Smooth muscle cell (in vitro differentiated cells): ENCODE measurements at regions not wholly inside any gene's neighbourhood (a gene's known extent, or its start where the extent isn't known, plus 50 kb on each side); places are given as distances from the start of the nearest gene placed in this dataset.

ENCODE experiments used
- DNase-seq: peaks from one replicate; lab custom pipeline; 2025; ENCODE audit not compliant: unreplicated experiment; lab: John Stamatoyannopoulos, UW
- H2AFZ ChIP-seq: fragments of 200-600 bp; sonication (generic); 2 replicates; pipeline ENCODE4 v1.6.0; 2016; ENCODE audit warnings: antibody characterized with exemption, low read depth, mild to moderate bottlenecking
- H3F3A ChIP-seq: fragments of 200-600 bp; sonication (generic); 2 replicates; pipeline ENCODE4 v1.6.0; 2017; ENCODE audit warnings: antibody characterized with exemption, low read depth
- H3K27ac ChIP-seq: fragments of 200-600 bp; sonication (generic); 2 replicates; pipeline ENCODE4 v1.5.1; 2016; ENCODE audit warnings: low read depth, mild to moderate bottlenecking
- H3K27me3 ChIP-seq: fragments of 200-600 bp; sonication (generic); 2 replicates; pipeline ENCODE4 v1.6.1; 2016; ENCODE audit warnings: low read depth, mild to moderate bottlenecking
- H3K36me3 ChIP-seq: fragments of 200-600 bp; sonication (generic); 2 replicates; pipeline ENCODE4 v1.5.1; 2016; ENCODE audit warnings: low read depth
- H3K4me1 ChIP-seq: fragments of 200-600 bp; sonication (generic); 2 replicates; pipeline ENCODE4 v1.5.1; 2016; ENCODE audit warnings: low read depth
- H3K4me2 ChIP-seq: fragments of 200-600 bp; sonication (generic); 2 replicates; pipeline ENCODE4 v1.6.0; 2016; ENCODE audit warnings: mild to moderate bottlenecking
- H3K4me3 ChIP-seq: fragments of 200-600 bp; sonication (generic); 2 replicates; pipeline ENCODE4 v1.5.1; 2016; ENCODE audit warnings: mild to moderate bottlenecking
- H3K79me2 ChIP-seq: fragments of 200-600 bp; sonication (generic); 2 replicates; pipeline ENCODE4 v1.6.0; 2016; ENCODE audit warnings: low read depth, mild to moderate bottlenecking
- H3K9ac ChIP-seq: fragments of 200-600 bp; sonication (generic); 2 replicates; pipeline ENCODE4 v1.6.0; 2016; ENCODE audit warnings: low read depth
- H3K9me3 ChIP-seq: fragments of 200-600 bp; sonication (generic); replicated peaks from 2 replicates; pipeline ENCODE4 v1.5.1; 2016; ENCODE audit warnings: low read depth
- H4K20me1 ChIP-seq: fragments of 200-600 bp; sonication (generic); 2 replicates; pipeline ENCODE4 v1.6.0; 2016; ENCODE audit warnings: low read depth
- CTCF ChIP-seq: fragments of 200-600 bp; sonication (generic); IDR thresholded peaks from 2 replicates; pipeline ENCODE4 v1.5.1; 2017; ENCODE audit warnings: borderline replicate concordance, mild to moderate bottlenecking, antibody characterized with exemption; ENCODE audit not compliant: insufficient read depth, poor library complexity, severe bottlenecking
- WGBS: methylation state at CpG from one replicate; pipeline ENCODE4 v1.1.7; 2016; ENCODE audit warnings: low lambda C conversion rate; 5-methylcytosine and 5-hydroxymethylcytosine counted together

DNA sequence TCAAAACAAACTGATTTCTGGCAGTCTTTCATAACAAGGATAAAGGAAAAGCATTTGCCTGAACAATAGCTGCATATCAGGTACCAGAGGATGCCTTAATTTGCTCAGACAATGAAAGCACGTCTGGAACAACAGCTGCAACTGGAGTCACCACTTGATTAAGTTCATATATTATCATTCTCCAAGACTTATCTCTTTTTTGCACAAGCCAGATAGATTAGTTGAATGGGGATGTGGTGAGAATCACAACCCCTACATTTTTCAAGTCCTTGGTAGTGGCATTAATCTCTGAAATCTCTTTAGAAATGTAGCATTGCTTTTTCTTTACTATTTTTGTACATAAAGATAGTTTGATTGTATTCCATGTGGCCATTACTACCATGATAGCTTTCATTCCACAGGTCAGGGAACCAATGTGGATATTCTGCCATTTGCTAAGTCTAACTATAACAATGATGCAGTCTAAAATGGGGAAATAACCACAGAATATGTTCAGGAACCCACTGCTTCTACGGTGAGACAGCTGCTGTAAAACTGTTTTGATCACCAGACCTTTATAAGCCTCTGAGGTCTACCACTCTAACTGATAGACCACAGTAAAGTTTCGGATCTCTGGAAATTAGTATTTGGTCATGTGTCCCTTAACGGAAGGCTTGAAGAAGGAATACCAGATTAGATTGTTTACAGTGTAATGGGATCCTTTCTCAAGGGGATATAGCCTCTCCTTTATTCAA, 1176.2 kb downstream of the DNAJB9 start:
- no peak for DNase-seq
- Histone ChIP-seq H3K4me3 (no peak overlapping the region), H3K9ac (no peak overlapping the region), H3K27me3 (no peaks in the 10 kb centered on the region), H3F3A (no peaks in the 10 kb centered on the region), H2AFZ (no peak overlapping the region), H3K27ac (no peak overlapping the region), H3K4me2 (no peak overlapping the region), H4K20me1 (no peaks in the 10 kb centered on the region), H3K9me3 (no peaks in the 10 kb centered on the region), H3K36me3 (no peaks in the 10 kb centered on the region), H3K79me2 (no peaks in the 10 kb centered on the region), H3K4me1 (no peaks in the 10 kb centered on the region)
- no peak for TF ChIP-seq CTCF
- 78% methylated on average over 4 of the region's 4 CpGs for WGBS

- Histone ChIP-seq H3K27ac (peak overlapping the region; percentile 2), H3K4me3 (no peak overlapping the region), H3K9me3 (no peaks in the 10 kb centered on the region), H3K9ac (no peak overlapping the region), H3K27me3 (no peaks in the 10 kb centered on the region), H3K36me3 (no peaks in the 10 kb centered on the region), H3K4me2 (no peak overlapping the region), H3F3A (no peaks in the 10 kb centered on the region), H2AFZ (no peak overlapping the region), H3K4me1 (no peaks in the 10 kb centered on the region), H3K79me2 (no peaks in the 10 kb centered on the region), H4K20me1 (no peaks in the 10 kb centered on the region)
- 84% methylated on average over 4 of the region's 4 CpGs for WGBS
- TF ChIP-seq CTCF: no peak
- DNase-seq: no peak
Observed at GRCh38 chr7:109751241-109751640, 1181.6 kb downstream of the DNAJB9 start.

GRCh38 chr7:109752068-109752467, 1182.4 kb downstream of the DNAJB9 start:
- Histone ChIP-seq H3K27me3 (no peaks in the 10 kb centered on the region), H3K27ac (no peak overlapping the region), H2AFZ (no peak overlapping the region), H3K36me3 (no peaks in the 10 kb centered on the region), H3K4me2 (no peak overlapping the region), H3K9ac (no peak overlapping the region), H3K4me3 (no peak overlapping the region), H3K79me2 (no peaks in the 10 kb centered on the region), H4K20me1 (no peaks in the 10 kb centered on the region), H3K4me1 (no peaks in the 10 kb centered on the region), H3F3A (no peaks in the 10 kb centered on the region), H3K9me3 (no peaks in the 10 kb centered on the region)
- DNase-seq: no peak
- no peak for TF ChIP-seq CTCF
- 84% methylated on average over 4 of the region's 4 CpGs for WGBS

GRCh38 chr7:109757713-109758112, 1188.0 kb downstream of the DNAJB9 start:
- no peak overlapping the region for H3K9ac ChIP-seq
- H3K27ac ChIP-seq: peak overlapping the region; percentile 36
- H3K4me2 ChIP-seq: no peak overlapping the region
- H3F3A ChIP-seq: no peaks in the 10 kb centered on the region
- H2AFZ ChIP-seq: no peak overlapping the region
- H4K20me1 ChIP-seq: no peaks in the 10 kb centered on the region
- H3K27me3 ChIP-seq: no peaks in the 10 kb centered on the region
- WGBS: 84% methylated on average over 1 of the region's 1 CpG
- no peak for DNase-seq
- H3K9me3 ChIP-seq: no peaks in the 10 kb centered on the region
- no peaks in the 10 kb centered on the region for H3K36me3 ChIP-seq
- no peaks in the 10 kb centered on the region for H3K4me1 ChIP-seq
- no peak for TF ChIP-seq CTCF
- H3K79me2 ChIP-seq: no peaks in the 10 kb centered on the region
- H3K4me3 ChIP-seq: no peak overlapping the region
